Subcutaneous abdominal adipose tissue (tissue), 5 donors: ENCODE measurements at regions not wholly inside any gene's neighbourhood (a gene's known extent, or its start where the extent isn't known, plus 50 kb on each side); places are given as distances from the start of the nearest gene placed in this dataset.
"Not testable (repeated sequence)": the region's sequence is repeated elsewhere in the genome, so short reads cannot be mapped to it uniquely, and the experiment has no call there.

Source experiments
- H3K27ac ChIP-seq: one replicate; pipeline ENCODE4 v1.7.0; 2013; ENCODE audit warnings: low read depth, mild to moderate bottlenecking, inconsistent platforms, low read length, moderate library complexity
- H3K27me3 ChIP-seq, 5 donors: one replicate each; pipeline ENCODE4 v1.7.0; 2013; ENCODE audit warnings: low read length in 5 of 5, inconsistent platforms in 1 of 5; ENCODE audit not compliant: control insufficient read depth in 5 of 5, insufficient read depth in 4 of 5
- H3K36me3 ChIP-seq, 5 donors: one replicate each; pipeline ENCODE4 v1.7.0; 2013; ENCODE audit warnings: low read length in 5 of 5; ENCODE audit not compliant: control insufficient read depth in 5 of 5, insufficient read depth in 5 of 5
- H3K4me1 ChIP-seq, 5 donors: one replicate each; pipeline ENCODE4 v1.7.0; 2013; ENCODE audit warnings: low read length in 5 of 5, mild to moderate bottlenecking in 3 of 5, moderate library complexity in 1 of 5; ENCODE audit not compliant: control insufficient read depth in 5 of 5, insufficient read depth in 5 of 5
- H3K4me3 ChIP-seq, 5 donors: one replicate each; pipeline ENCODE4 v1.7.0; 2013; ENCODE audit warnings: low read length in 5 of 5, low read depth in 1 of 5
- H3K9ac ChIP-seq, 5 donors: one replicate each; pipeline ENCODE4 v1.7.0; 2013; ENCODE audit warnings: low read length in 5 of 5, mild to moderate bottlenecking in 4 of 5, moderate library complexity in 3 of 5
- H3K9me3 ChIP-seq, 5 donors: one replicate each; pipeline ENCODE4 v1.7.0; 2013; ENCODE audit warnings: low read length in 5 of 5; ENCODE audit not compliant: control insufficient read depth in 5 of 5
- donor health status: healthy.
- donor health status: healthy.
- donor health status: healthy.
- donor health status: healthy.
- donor health status: healthy.

- Histone ChIP-seq H3K9me3 (no peaks in the 10 kb centered on the region), H3K9ac (no peak overlapping the region), H3K4me3 (no peak overlapping the region), H3K4me1 (no peaks in the 10 kb centered on the region), H3K27me3 (no peaks in the 10 kb centered on the region), H3K27ac (no peak overlapping the region), H3K36me3 (no peaks in the 10 kb centered on the region)
Measured at GRCh38 chr5:152456815-152457443, 51.9 kb upstream of the NMUR2 start.

- H3K4me1 ChIP-seq = peaks cover 0 to 3% (median 0%) of the 10 kb centered on the region in 5 donors
- H3K27ac ChIP-seq = no peak overlapping the region
- no peaks in the 10 kb centered on the region for H3K27me3 ChIP-seq
- H3K36me3 ChIP-seq = no peaks in the 10 kb centered on the region
- no peaks in the 10 kb centered on the region for H3K9me3 ChIP-seq
- H3K4me3 ChIP-seq = no peak overlapping the region
- no peak overlapping the region for H3K9ac ChIP-seq
Measured at GRCh38 chr5:152462021-152462721, 57.1 kb upstream of the NMUR2 start.

DNA sequence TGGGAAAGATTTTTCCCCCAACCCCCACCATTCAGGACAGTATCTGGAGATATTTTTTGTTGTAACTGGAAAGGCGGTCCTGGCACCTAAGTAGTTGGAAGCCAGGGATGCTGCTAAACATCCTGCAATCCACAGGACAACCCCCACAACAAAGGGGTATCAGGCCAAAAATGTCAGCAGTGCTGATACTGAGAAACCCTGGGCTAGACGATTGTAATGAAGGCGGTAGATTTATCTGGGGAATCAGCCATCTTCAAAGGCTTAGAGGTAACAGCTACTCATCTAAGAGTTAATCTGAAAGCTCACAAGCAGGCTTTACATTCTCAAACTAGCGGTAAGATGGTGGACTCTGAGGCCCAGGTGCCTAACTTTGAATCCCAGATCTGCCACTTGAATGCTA is 59.0 kb upstream of the NMUR2 start:
- H3K27me3 ChIP-seq = no peaks in the 10 kb centered on the region
- no peak overlapping the region for H3K4me3 ChIP-seq
- no peaks in the 10 kb centered on the region for H3K36me3 ChIP-seq
- no peak overlapping the region for H3K9ac ChIP-seq
- H3K4me1 ChIP-seq = peaks cover 0 to 3% (median 0%) of the 10 kb centered on the region in 5 donors
- H3K27ac ChIP-seq = no peak overlapping the region
- H3K9me3 ChIP-seq = no peaks in the 10 kb centered on the region

DNA sequence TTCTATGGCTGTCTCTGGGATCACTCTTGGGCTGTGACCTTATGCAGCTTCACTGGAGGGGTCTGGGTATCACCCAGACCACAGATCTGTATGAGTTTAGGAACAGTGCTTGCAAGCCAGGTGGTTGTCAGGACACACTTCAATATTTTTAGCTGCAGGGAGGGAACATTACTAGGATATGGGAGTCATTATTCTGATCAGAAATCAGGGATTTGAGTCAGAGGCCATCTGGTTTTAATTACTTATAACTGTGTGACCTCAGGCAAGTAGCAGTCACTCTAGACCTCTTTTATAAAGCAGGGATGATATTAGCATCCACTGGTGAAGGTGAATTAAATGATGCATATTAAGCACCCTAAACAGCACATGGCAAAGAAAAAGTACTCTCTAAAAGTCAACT is 60.1 kb upstream of the NMUR2 start:
- Histone ChIP-seq H3K36me3 (no peaks in the 10 kb centered on the region), H3K9me3 (no peaks in the 10 kb centered on the region), H3K9ac (no peak overlapping the region), H3K27ac (no peak overlapping the region), H3K4me1 (peaks cover 0 to 3% (median 0%) of the 10 kb centered on the region in 5 donors), H3K27me3 (no peaks in the 10 kb centered on the region), H3K4me3 (no peak overlapping the region)

DNA sequence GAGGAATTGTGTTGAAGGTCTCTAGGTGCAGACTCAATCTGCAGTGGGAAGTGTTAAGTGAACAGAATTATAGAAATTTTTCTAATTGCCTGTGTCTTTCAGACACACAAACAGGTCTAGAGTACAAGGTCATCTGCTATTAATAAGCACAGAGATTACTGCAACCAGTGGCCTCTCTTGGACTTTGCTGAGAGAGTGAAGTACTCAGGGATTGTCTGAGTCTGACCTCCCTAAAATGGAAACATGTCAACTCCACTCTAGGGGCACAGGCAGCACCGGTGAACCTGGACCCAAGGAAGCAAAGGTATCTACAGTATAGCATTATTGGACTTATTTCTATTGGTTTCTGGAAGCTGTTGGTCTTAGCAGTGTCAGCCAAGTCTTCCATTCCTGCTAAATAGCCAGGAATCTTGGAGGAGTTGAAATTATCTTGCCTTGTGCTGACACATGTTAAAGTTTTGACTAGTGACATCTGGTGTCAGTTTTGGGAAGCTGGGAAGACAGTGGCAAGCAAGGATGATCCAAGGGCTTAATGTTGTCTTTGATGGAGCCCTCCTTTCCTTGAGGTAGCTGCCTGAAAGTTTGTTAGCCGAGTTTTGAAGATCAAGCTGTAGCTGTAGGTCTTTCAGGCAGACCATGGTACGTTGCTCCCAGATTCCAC is 61.1 kb upstream of the NMUR2 start:
- no peaks in the 10 kb centered on the region for H3K27me3 ChIP-seq
- H3K27ac ChIP-seq = no peak overlapping the region
- H3K4me1 ChIP-seq = peaks cover 0 to 3% (median 0%) of the 10 kb centered on the region in 5 donors
- no peak overlapping the region for H3K9ac ChIP-seq
- no peaks in the 10 kb centered on the region for H3K9me3 ChIP-seq
- H3K4me3 ChIP-seq = no peak overlapping the region
- no peaks in the 10 kb centered on the region for H3K36me3 ChIP-seq

DNA sequence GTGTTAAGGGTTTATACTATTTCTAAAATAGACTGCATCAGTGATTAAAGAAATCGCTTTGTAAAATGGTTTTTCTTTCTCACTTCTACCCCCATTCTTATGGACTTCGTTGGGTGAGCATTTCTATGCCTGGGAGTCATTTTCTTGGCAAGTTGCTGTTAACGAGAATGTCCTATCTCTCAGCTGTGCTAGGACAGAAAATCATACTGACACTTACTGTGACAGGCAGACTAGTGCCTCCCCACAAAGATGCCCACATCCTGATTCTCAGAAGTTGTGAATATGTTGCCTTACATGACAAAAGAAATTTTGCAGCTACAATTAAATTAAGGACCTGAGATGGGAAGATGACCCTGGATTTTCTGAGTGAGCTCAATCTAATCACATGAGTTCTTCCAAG is 65.1 kb upstream of the NMUR2 start:
- no peaks in the 10 kb centered on the region for H3K36me3 ChIP-seq
- no peak overlapping the region for H3K4me3 ChIP-seq
- H3K9me3 ChIP-seq = no peaks in the 10 kb centered on the region
- H3K4me1 ChIP-seq = peaks cover 0 to 3% (median 0%) of the 10 kb centered on the region in 5 donors
- no peak overlapping the region for H3K27ac ChIP-seq
- H3K27me3 ChIP-seq = no peaks in the 10 kb centered on the region
- H3K9ac ChIP-seq = no peak overlapping the region

DNA sequence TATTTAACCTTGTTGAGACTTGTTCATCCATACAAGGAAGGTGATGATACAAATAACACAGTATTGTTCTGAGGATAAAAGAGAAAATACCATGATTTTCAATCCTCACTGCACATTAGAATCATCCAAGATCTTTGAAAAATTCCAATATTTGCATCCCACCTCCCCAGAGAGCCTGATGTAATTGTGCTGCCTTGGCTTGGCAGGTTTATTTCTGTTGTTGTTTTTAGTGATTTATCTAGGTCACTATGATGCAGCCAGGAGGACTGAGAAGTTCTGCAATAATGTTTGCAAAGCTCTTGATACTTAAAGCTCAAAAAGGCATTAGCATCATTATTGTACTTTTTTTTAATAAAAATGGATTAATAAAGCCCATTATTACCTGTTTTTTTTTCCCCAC is 67.0 kb upstream of the NMUR2 start:
- Histone ChIP-seq H3K4me1 (no peaks in the 10 kb centered on the region), H3K9ac (no peak overlapping the region), H3K27ac (no peak overlapping the region), H3K36me3 (no peaks in the 10 kb centered on the region), H3K27me3 (no peaks in the 10 kb centered on the region), H3K9me3 (no peaks in the 10 kb centered on the region), H3K4me3 (no peak overlapping the region)

DNA sequence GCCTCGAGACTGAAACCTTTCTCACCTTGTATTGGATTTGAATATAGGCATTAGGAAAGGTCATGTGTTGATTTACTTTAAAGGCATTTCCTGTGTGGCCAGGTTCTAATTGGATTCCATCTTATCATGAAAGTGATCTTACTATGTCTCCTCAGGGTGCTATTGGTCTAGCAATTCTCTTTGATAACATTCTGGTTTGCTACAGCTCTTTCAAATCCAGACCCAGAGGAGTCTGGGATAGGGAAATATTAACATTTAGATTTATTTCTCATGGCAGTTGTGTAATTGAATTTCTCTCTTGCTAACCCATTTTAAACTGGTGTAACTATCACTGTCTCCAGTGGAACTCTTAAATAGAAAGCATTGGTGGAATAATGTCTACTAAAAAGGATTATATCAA is 69.9 kb upstream of the NMUR2 start:
- H3K4me1 ChIP-seq = no peaks in the 10 kb centered on the region
- no peak overlapping the region for H3K4me3 ChIP-seq
- no peak overlapping the region for H3K27ac ChIP-seq
- no peaks in the 10 kb centered on the region for H3K9me3 ChIP-seq
- no peak overlapping the region for H3K9ac ChIP-seq
- no peaks in the 10 kb centered on the region for H3K36me3 ChIP-seq
- H3K27me3 ChIP-seq = no peaks in the 10 kb centered on the region

GRCh38 chr5:152477536-152477935 is 72.5 kb upstream of the NMUR2 start:
- Histone ChIP-seq H3K27me3 (no peaks in the 10 kb centered on the region), H3K36me3 (no peaks in the 10 kb centered on the region), H3K4me1 (no peaks in the 10 kb centered on the region), H3K9me3 (no peaks in the 10 kb centered on the region), H3K9ac (no peak overlapping the region), H3K4me3 (no peak overlapping the region), H3K27ac (no peak overlapping the region)

- not testable (repeated sequence) for H3K4me1 ChIP-seq, H3K9ac ChIP-seq, H3K4me3 ChIP-seq, H3K9me3 ChIP-seq, H3K27ac ChIP-seq, H3K27me3 ChIP-seq, H3K36me3 ChIP-seq
Measured at GRCh38 chr5:152479866-152480265, 74.8 kb upstream of the NMUR2 start.
